WERI-Rb-1 (cell line): ENCODE measurements at regions not wholly inside any gene's neighbourhood (a gene's known extent, or its start where the extent isn't known, plus 50 kb on each side); places are given as distances from the start of the nearest gene placed in this dataset.
A peak's percentile ranks its signal among the peaks of the same experiment; 100 is the strongest.

ENCODE experiments used
- DNase-seq: peaks from one replicate; pipeline ENCODE4 v3.0.0-alpha.2; 2020
- H3K27ac ChIP-seq: fragments of 250-450 bp; sonication (Bioruptor Pico); 2 replicates; pipeline ENCODE4 v1.5.1; 2020; ENCODE audit warnings: mild to moderate bottlenecking, moderate library complexity
- H3K27me3 ChIP-seq: fragments of 250-450 bp; sonication (Bioruptor Pico); 2 replicates; pipeline ENCODE4 v1.5.1; 2021; ENCODE audit warnings: mild to moderate bottlenecking, low read depth, moderate library complexity; ENCODE audit not compliant: insufficient read depth, severe bottlenecking
- H3K36me3 ChIP-seq: fragments of 250-450 bp; sonication (Bioruptor Pico); 2 replicates; pipeline ENCODE4 v1.5.1; 2020; ENCODE audit warnings: mild to moderate bottlenecking, moderate library complexity
- H3K4me3 ChIP-seq: 2 replicates; pipeline ENCODE4 v1.5.1; 2011; ENCODE audit warnings: low read depth, mild to moderate bottlenecking, control low read depth, low read length
- H3K9me3 ChIP-seq: fragments of 250-450 bp; sonication (Bioruptor Pico); 2 replicates; pipeline ENCODE4 v1.5.1; 2021; ENCODE audit warnings: mild to moderate bottlenecking, moderate library complexity; ENCODE audit not compliant: severe bottlenecking
- CTCF ChIP-seq: IDR thresholded peaks from 2 replicates; pipeline ENCODE4 v1.5.1; 2011; ENCODE audit warnings: low read depth, mild to moderate bottlenecking, control low read depth, inconsistent platforms, low read length

GRCh38 chr10:45198486-45199204 is 116.8 kb downstream of the OR13A1 start:
- Histone ChIP-seq H3K9me3 (no peaks in the 10 kb centered on the region), H3K36me3 (no peaks in the 10 kb centered on the region), H3K27me3 (no peaks in the 10 kb centered on the region), H3K27ac (peak overlapping the region; percentile 51), H3K4me3 (no peak overlapping the region)
- DNase-seq: no peak
- TF ChIP-seq CTCF: no peak

GRCh38 chr10:45199205-45199740 is 116.1 kb downstream of the OR13A1 start:
- peak; percentile 57 for DNase-seq
- Histone ChIP-seq H3K27me3 (no peaks in the 10 kb centered on the region), H3K4me3 (no peak overlapping the region; the same call in 1 of the 2 replicates), H3K27ac (peak overlapping the region; percentile 51), H3K36me3 (no peaks in the 10 kb centered on the region), H3K9me3 (no peaks in the 10 kb centered on the region)
- TF ChIP-seq CTCF: no peak

- Histone ChIP-seq H3K4me3 (no peak overlapping the region), H3K27me3 (no peaks in the 10 kb centered on the region), H3K27ac (no peak overlapping the region), H3K9me3 (no peaks in the 10 kb centered on the region), H3K36me3 (no peaks in the 10 kb centered on the region)
- no peak for DNase-seq
- no peak for TF ChIP-seq CTCF
These were observed 114.1 kb downstream of the OR13A1 start for GRCh38 chr10:45201271-45201670.

- Histone ChIP-seq H3K36me3 (no peaks in the 10 kb centered on the region), H3K27ac (no peak overlapping the region), H3K9me3 (no peaks in the 10 kb centered on the region), H3K27me3 (no peaks in the 10 kb centered on the region), H3K4me3 (no peak overlapping the region)
- DNase-seq: no peak
- TF ChIP-seq CTCF: no peak
These were observed 113.2 kb downstream of the OR13A1 start for GRCh38 chr10:45202242-45202641.

- no peak for DNase-seq
- no peak for TF ChIP-seq CTCF
- no peak overlapping the region for H3K4me3 ChIP-seq
- no peaks in the 10 kb centered on the region for H3K36me3 ChIP-seq
- no peaks in the 10 kb centered on the region for H3K9me3 ChIP-seq
- no peak overlapping the region for H3K27ac ChIP-seq
- no peaks in the 10 kb centered on the region for H3K27me3 ChIP-seq
These were observed 110.2 kb downstream of the OR13A1 start for GRCh38 chr10:45204954-45205775.
